ENCODE measurements at regions not wholly inside any gene's neighbourhood (a gene's known extent, or its start where the extent isn't known, plus 50 kb on each side); places are given as distances from the start of the nearest gene placed in this dataset.

DNA sequence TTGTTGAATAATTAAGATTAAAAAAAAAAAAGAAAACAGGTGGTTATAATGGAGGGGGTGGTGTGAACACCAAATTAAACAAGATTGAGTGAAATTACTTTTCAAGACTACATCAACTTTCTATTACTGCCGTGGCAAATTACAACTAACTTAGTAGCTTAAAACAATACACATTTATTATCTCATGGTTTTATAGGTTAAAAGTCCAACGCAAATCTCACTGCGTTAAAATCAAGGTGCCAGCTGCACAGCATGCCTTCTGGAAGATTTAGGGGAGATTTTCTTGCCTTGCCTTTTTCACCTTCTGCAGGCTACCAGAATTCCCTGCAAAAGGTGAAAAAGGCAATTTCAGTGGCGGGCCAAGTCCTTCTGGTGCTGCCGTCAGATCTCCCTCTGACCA lies 58.5 kb downstream of the ATXN3L start:
- CTCF ChIA-PET, result no interaction called here
- Histone ChIP-seq H3K27ac (ENCODE audit: low read depth in 2 of 2, low read length in 1 of 2) (no peak overlapping the region), H3K4me2 (no peak overlapping the region), H3K9ac (no peak overlapping the region), H3K9me2 (no peaks in the 10 kb centered on the region), H3K4me1 (ENCODE audit: control insufficient read depth in 1 of 2, insufficient read depth in 2 of 2, low read depth in 1 of 2, low read length in 1 of 2) (no peaks in the 10 kb centered on the region; a peak in 1 of 4 replicates), H3K79me2 (ENCODE audit: insufficient read depth) (no peaks in the 10 kb centered on the region), H4K20me1 (ENCODE audit: insufficient read depth) (no peaks in the 10 kb centered on the region), H3K9me3 (no peaks in the 10 kb centered on the region), H3K27me3 (ENCODE audit: insufficient read depth) (no peaks in the 10 kb centered on the region), H3F3A (replicated peaks; ENCODE audit: insufficient read depth) (peaks cover 19% of the 10 kb centered on the region), H3K36me3 (replicated peaks in 1 of 2; ENCODE audit: control insufficient read depth in 1 of 2, insufficient read depth in 2 of 2, low read length in 1 of 2) (peaks cover 0 to 9% of the 10 kb centered on the region in 2 experiments), H2AFZ (ENCODE audit: low read depth) (no peak overlapping the region), H3K4me3 (ENCODE audit: low read depth in 2 of 2, low read length in 1 of 2) (no peak overlapping the region)
- 67% methylated on average over 5 of the region's 5 CpGs for WGBS (ENCODE audit: low lambda C conversion rate)
- TF ChIP-seq, protein P1, sequence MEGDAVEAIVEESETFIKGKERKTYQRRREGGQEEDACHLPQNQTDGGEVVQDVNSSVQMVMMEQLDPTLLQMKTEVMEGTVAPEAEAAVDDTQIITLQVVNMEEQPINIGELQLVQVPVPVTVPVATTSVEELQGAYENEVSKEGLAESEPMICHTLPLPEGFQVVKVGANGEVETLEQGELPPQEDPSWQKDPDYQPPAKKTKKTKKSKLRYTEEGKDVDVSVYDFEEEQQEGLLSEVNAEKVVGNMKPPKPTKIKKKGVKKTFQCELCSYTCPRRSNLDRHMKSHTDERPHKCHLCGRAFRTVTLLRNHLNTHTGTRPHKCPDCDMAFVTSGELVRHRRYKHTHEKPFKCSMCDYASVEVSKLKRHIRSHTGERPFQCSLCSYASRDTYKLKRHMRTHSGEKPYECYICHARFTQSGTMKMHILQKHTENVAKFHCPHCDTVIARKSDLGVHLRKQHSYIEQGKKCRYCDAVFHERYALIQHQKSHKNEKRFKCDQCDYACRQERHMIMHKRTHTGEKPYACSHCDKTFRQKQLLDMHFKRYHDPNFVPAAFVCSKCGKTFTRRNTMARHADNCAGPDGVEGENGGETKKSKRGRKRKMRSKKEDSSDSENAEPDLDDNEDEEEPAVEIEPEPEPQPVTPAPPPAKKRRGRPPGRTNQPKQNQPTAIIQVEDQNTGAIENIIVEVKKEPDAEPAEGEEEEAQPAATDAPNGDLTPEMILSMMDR (IDR thresholded peaks at IDR 0.05), result no peak
- TF ChIP-seq CHD2 (IDR thresholded peaks at IDR 0.05; ENCODE audit: low read length, partially characterized antibody) (no peak), YY1 (IDR thresholded peaks at IDR 0.05; ENCODE audit: low read depth) (no peak), EZH2phosphoT487 (IDR thresholded peaks at IDR 0.05; ENCODE audit: borderline replicate concordance, low read depth) (no peak), NFIC (IDR thresholded peaks at IDR 0.05; ENCODE audit: borderline replicate concordance) (no peak), SIN3A (IDR thresholded peaks at IDR 0.05; ENCODE audit: borderline replicate concordance, low read depth, low read length) (no peak), NRF1 (IDR thresholded peaks at IDR 0.05; ENCODE audit: low read depth, low read length) (no peak), REST (IDR thresholded peaks at IDR 0.05; ENCODE audit: low read depth, low read length) (no peak), TAF1 (IDR thresholded peaks at IDR 0.05; ENCODE audit: borderline replicate concordance, low read depth, low read length) (no peak), GATA2 (CRISPR knock-in tag; IDR thresholded peaks at IDR 0.05) (no peak), FOXM1 (IDR thresholded peaks at IDR 0.05; ENCODE audit: low read depth) (no peak), RCOR1 (IDR thresholded peaks at IDR 0.05; ENCODE audit: low read length) (no peak), IRF3 (IDR thresholded peaks at IDR 0.05; ENCODE audit: low read depth, low read length) (no peak), JUND (IDR thresholded peaks at IDR 0.05) (no peak), TCF12 (IDR thresholded peaks at IDR 0.05) (no peak), POLR2AphosphoS5 (IDR thresholded peaks at IDR 0.05; ENCODE audit: low read depth, low read length) (no peak), RXRA (IDR thresholded peaks at IDR 0.05; ENCODE audit: borderline replicate concordance, low read depth) (no peak), SMC3 (IDR thresholded peaks at IDR 0.05; ENCODE audit: low read depth, low read length) (no peak)
- TF ChIP-seq, protein P2, sequence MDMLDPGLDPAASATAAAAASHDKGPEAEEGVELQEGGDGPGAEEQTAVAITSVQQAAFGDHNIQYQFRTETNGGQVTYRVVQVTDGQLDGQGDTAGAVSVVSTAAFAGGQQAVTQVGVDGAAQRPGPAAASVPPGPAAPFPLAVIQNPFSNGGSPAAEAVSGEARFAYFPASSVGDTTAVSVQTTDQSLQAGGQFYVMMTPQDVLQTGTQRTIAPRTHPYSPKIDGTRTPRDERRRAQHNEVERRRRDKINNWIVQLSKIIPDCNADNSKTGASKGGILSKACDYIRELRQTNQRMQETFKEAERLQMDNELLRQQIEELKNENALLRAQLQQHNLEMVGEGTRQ (IDR thresholded peaks at IDR 0.05; ENCODE audit: borderline replicate concordance, low read depth, low read length), result no peak
- DNase-seq, result no peak
- POLR2A ChIA-PET, result interaction anchor here (0.6 kb wide), 1 partner anchor 265 kb away, joined by 3 read pairs; no protein-coding TSS in a partner anchor
